HG03520 (cell line): ENCODE measurements at regions not wholly inside any gene's neighbourhood (a gene's known extent, or its start where the extent isn't known, plus 50 kb on each side); places are given as distances from the start of the nearest gene placed in this dataset.
"Not testable (repeated sequence)": the region's sequence is repeated elsewhere in the genome, so short reads cannot be mapped to it uniquely, and the experiment has no call there.

ENCODE experiments used
- ATAC-seq: cut with Tn5 transposase; IDR thresholded peaks from one replicate; pipeline ENCODE4 v1.9.1; 2021; ENCODE audit warnings: mild to moderate bottlenecking, moderate library complexity; ENCODE audit not compliant: unreplicated experiment

DNA sequence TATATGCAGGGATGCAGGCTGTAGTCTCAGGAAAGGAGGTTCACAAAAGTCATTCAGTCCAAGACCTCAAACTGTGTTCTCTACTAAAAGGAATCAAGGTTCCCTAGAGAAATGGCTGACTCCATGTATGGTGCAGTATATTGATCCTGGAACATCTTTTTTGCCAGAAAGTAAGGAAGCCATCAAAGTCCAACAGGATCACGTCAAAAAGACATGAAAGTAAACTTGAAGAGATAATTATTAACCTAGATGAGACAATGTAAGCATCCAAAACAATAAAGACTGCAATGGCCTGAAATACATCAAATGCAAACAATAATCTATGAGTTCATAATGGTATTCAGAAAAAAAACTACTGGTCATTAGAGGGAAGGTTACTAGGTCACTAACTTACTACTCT lies 115.6 kb upstream of the FABP2 start:
- not testable (repeated sequence) for ATAC-seq

DNA sequence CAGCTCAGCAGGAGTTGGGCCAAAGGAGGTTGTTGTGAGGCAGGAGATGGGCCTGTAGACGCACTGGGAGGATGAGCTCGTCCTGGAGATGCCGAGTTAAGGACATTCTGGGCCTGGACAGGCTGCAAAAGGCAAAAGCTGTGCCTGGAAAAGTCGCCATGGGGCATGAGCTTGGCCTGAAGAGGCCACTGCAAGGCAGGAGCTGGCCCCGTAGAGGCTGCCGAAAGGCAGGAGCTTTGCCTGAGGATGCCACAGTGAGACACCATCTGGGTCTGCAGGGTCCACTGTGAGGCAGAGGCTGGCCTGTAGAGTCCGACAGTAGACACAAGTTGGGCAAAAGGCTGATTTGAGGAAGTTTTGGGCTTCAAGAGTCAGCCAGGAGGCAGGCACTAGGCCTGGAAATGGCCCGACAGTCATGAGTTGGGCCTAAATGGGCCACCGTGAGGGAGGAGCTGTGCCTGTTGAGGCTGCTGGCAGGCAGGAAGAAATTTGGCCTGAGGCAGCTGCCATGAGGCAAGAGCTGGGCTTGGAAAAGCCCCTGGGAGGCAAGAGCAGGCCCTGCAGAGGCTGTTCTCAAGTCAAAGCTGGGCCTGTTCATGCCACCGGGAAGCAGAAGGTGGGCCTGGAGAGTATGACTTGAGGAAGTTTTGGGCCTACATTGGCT lies 86.8 kb upstream of the FABP2 start:
- not testable (repeated sequence) for ATAC-seq

DNA sequence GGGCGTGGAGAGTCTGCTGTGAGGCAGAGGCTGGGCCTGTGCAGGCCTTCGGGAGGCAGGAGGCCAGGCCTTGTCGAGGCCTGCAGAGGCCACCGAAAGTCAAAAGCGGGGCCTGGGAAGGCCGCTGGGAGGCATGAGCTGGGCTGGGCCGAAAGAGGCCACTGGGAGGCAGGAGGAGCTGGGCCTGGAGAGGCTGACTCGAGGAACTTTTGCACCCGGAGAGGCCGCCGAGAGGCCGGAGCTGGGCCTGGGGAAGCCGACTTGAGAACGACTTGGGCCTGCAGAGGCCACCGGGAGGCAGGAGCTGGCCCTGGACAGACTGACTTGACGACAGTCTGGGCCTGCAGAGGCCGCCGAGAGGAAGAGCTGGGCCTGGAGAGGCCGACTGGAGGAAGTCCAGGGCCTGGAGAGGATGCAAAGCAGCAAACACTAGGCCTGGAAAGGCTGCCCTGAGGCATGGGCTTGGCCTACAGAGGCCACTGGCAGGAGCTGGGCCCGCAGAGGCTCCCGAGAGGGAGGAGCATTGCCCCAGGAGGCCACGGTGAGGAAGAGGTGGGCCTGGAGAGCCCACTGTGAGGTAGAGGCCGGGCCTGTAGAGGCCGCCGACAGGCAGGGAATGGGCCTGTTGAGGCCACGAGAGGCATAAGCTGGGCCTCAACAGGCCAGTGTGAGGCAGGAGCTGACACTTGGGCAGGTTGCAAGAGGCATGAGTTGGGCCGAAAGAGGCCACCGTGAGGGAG lies 85.0 kb upstream of the FABP2 start:
- not testable (repeated sequence) for ATAC-seq

DNA sequence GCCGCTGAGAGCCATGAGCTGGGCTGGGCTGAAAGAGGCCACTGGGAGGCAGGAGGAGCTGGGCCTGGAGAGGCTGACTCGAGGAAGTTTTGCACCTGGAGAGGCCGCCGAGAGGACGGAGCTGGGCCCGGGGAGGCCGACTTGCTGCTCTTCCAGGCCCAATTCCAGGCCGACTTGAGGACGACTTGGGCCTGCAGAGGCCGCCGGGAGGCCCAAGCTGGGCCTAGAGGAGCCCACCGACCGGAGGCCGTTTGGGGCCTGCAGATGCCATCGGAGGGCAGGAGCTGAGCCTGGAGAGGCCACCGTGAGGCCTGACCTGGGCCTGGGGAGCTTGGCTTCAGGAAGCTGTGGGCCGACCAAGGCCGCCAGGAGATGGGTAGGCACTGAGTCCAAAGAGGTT lies 84.1 kb upstream of the FABP2 start:
- not testable (repeated sequence) for ATAC-seq

DNA sequence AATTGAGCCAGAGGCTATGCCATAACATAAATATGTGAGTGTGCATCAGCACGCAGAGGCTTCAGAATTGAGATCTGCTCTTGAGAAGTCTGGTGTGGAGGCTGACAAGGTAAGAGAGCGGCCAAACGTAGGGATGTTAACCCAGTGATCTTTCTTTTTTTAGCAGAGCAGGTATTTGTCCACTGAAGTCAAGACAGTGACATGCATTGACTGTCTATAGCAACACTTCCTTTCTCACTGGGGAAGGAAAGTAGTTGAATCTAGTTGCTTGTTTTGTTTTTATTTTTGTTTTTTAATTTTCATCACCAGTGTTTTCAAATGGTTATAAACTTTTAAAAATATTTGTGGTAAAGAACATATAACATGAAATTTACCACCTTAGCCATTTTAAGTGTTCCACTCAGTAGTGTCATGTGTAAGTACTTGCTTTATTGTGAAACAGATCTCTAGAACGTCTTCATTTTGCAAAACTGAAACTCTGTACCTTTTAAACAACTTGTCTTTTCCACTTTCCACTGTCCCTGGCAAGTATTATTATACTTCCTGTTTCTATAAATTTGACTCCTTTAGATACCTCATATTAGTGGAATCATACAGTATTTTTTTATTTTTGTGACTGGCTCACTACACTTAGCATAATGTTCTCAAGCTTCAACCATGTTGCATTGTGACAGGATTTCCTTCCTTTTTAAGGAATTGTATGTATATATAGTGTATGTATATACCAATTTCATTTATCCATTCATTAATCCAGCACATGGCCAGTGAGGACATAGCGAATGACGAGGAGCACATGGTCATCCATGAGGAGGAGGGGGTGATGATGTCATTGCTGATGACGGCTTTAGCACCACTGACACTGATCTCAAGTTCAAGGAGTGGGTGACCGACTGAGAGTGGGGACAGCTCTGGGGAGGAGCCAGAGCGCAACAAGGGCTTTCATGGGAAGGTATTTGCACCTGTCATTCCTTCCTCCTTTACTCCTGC lies 80.7 kb upstream of the FABP2 start:
- peak; percentile 79 for ATAC-seq

DNA sequence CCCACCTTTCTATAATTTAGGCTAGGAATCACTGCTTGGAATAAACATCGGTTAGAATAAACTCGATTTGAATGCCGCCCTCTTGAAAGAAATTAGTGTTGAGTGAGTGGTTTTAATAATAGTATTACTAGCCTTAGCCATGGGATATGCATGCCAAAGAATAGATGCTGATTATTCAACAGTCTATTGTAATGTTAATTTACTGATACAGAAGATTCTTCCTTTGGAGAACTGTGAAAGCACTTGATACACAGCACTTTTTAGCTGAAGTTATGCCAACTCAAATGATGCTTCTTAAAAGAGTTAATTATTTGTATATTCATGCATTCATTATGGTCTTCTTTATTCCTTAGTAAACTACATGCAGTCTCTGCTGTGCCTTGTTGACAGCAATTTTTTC lies 73.8 kb upstream of the FABP2 start:
- ATAC-seq: not testable (repeated sequence)

DNA sequence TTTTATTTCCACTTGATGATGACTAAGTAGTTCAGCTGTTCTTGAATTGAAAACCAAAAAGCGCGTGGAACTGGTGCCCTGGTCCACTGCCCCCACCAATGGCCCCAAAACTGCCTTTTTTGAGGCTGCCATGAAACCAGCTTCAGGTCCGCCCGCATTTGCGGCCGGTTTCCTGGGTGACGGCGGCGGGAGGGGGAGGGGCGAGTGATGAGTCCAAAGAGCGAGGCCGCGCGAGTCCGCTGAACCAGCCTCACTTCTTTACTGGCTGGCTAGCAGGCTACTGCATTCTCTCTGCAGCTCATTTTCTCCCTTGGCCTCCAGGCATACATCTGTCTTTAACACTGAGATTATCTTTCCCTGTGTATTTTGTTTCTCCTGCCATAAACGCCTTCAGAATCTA lies 72.9 kb upstream of the FABP2 start:
- ATAC-seq: no peak

DNA sequence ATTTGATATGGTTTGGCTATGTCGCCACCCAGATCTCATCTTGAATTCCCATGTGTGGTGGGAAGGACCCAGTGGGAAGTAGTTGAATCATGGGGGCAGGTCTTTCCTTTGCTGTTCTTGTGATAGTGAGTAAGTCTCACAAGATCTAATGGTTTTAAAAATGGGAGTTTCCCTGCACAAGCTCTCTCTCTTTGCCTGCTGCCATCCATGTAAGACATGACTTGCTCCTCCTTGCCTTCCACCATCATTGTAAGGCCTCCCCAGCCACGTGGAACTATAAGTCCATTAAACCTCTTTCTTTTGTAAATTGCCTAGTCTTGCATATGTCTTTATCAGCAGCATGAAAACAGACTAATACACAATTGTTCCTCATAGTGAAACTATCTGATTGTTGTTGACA lies 66.9 kb upstream of the FABP2 start:
- not testable (repeated sequence) for ATAC-seq

DNA sequence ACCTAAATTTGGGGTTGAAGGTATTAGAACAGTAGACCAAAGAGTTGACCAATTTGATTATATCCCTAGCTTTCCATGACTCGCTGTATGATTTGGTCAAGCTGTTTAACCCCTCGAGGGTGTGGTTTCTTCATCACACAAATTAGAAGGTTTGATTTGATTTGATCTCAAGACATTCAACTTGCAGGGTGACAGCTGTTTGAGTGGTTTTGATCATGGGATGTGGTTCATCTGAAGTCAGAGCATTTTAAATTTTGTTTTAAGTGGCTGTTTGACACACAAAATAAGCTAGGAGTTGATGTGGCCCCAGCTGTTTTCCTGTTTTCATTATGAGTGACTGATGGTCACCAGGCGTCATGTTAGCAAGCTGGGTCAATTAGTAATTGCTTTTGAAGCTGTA lies 52.7 kb upstream of the FABP2 start:
- ATAC-seq: not testable (repeated sequence)

DNA sequence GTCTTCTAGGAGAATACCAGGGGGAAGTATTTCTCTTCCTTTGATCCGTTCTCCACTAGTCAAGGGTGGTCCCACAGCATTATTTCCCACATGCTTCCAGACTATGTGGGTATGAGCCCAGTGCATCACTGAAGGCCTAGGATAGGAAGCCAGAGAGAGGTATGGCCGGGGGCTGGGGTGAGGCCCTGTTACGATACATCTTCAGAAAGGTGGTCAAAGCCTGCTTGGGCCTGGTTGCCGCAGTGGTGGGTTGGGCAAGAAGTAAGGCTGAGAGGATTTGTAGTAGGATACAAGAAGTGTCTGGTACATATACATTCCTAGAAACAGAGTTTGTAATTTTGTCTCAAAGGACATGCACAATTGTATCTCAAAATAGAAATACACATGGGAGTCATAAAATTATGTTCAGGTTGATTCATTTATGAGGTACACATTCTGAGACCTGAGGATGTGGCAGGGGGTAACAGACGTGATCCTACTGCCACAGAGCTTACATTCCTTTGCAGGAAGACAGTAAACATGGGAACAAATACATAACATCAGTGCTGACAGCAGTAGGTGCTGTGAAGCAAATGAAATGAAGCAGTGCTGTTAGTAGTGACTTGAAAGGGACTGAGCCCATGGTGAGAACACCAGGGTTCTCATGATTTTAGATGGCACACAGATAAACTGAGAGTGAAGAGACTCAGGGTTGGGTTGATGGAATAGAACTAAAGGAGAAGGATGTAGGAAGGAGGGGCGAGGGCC lies 50.6 kb upstream of the FABP2 start:
- not testable (repeated sequence) for ATAC-seq
